GM12864 (cell line): ENCODE measurements at regions not wholly inside any gene's neighbourhood (a gene's known extent, or its start where the extent isn't known, plus 50 kb on each side); places are given as distances from the start of the nearest gene placed in this dataset.
"Not testable (repeated sequence)": the region's sequence is repeated elsewhere in the genome, so short reads cannot be mapped to it uniquely, and the experiment has no call there.

Source experiments
- DNase-seq: peaks from one replicate; pipeline ENCODE4 v3.0.0-alpha.2; 2011; ENCODE audit warnings: low read depth
- H3K4me3 ChIP-seq: 2 replicates; pipeline ENCODE4 v1.5.1; 2011; ENCODE audit warnings: mild to moderate bottlenecking, low read depth, low read length, control low read depth
- CTCF ChIP-seq: IDR thresholded peaks from 2 replicates; pipeline ENCODE4 v1.5.1; 2011; ENCODE audit warnings: low read depth, mild to moderate bottlenecking, moderate library complexity, low read length, control low read depth, inconsistent platforms; ENCODE audit errors: missing control alignments

- H3K4me3 ChIP-seq: no peak overlapping the region
- TF ChIP-seq CTCF: no peak
- no peak for DNase-seq
These were observed 182.2 kb upstream of the STK26 start for GRCh38 chrX:131840799-131841495.

- DNase-seq: no peak
- H3K4me3 ChIP-seq: no peak overlapping the region
- TF ChIP-seq CTCF: peak; percentile 65
These were observed 181.3 kb upstream of the STK26 start for GRCh38 chrX:131841496-131842437.

- DNase-seq: no peak
- no peak overlapping the region for H3K4me3 ChIP-seq
- TF ChIP-seq CTCF: no peak
These were observed 179.1 kb upstream of the STK26 start for GRCh38 chrX:131843987-131844386.

- no peak overlapping the region for H3K4me3 ChIP-seq
- TF ChIP-seq CTCF: no peak
- no peak for DNase-seq
These were observed 177.9 kb upstream of the STK26 start for GRCh38 chrX:131845201-131845600.

- H3K4me3 ChIP-seq: no peak overlapping the region
- no peak for DNase-seq
These were observed 177.3 kb upstream of the STK26 start for GRCh38 chrX:131845771-131846170.

GRCh38 chrX:131850964-131851363, 172.1 kb upstream of the STK26 start:
- not testable (repeated sequence) for DNase-seq, H3K4me3 ChIP-seq

More at GRCh38 chrX:131845771-131846170, 177.3 kb upstream of the STK26 start:
- no peak for TF ChIP-seq CTCF

GRCh38 chrX:131853440-131853839, 169.7 kb upstream of the STK26 start:
- DNase-seq: no peak
- H3K4me3 ChIP-seq: no peak overlapping the region
- no peak for TF ChIP-seq CTCF
